HG03575 (cell line): ENCODE measurements at regions not wholly inside any gene's neighbourhood (a gene's known extent, or its start where the extent isn't known, plus 50 kb on each side); places are given as distances from the start of the nearest gene placed in this dataset.

Source experiments
- ATAC-seq: cut with Tn5 transposase; IDR thresholded peaks from one replicate; pipeline ENCODE4 v1.9.1; 2021; ENCODE audit not compliant: unreplicated experiment, insufficient number of reproducible peaks, low FRiP score; ENCODE audit errors: extremely low read depth

GRCh38 chr2:16154061-16154460, 213.7 kb downstream of the MYCN start:
- no peak for ATAC-seq

- ATAC-seq: no peak
These were observed 213.3 kb downstream of the MYCN start for GRCh38 chr2:16153754-16154035.

- no peak for ATAC-seq
These were observed 212.8 kb downstream of the MYCN start for GRCh38 chr2:16152928-16153753.

- ATAC-seq: no peak
These were observed 211.9 kb downstream of the MYCN start for GRCh38 chr2:16152071-16152927.

GRCh38 chr2:16151651-16152050, 211.3 kb downstream of the MYCN start:
- no peak for ATAC-seq

GRCh38 chr2:16151281-16151570, 210.9 kb downstream of the MYCN start:
- no peak for ATAC-seq

GRCh38 chr2:16150456-16151280, 210.3 kb downstream of the MYCN start:
- no peak for ATAC-seq

- no peak for ATAC-seq
These were observed 209.2 kb downstream of the MYCN start for GRCh38 chr2:16149349-16150243.

GRCh38 chr2:16148632-16149348, 208.4 kb downstream of the MYCN start:
- ATAC-seq: no peak

- ATAC-seq: no peak
These were observed 202.3 kb downstream of the MYCN start for GRCh38 chr2:16142383-16143361.

- ATAC-seq: no peak
These were observed 201.2 kb downstream of the MYCN start for GRCh38 chr2:16141641-16141921.

- no peak for ATAC-seq
These were observed 200.7 kb downstream of the MYCN start for GRCh38 chr2:16140771-16141640.

- ATAC-seq: no peak
These were observed 199.6 kb downstream of the MYCN start for GRCh38 chr2:16139663-16140615.

GRCh38 chr2:16138811-16139662, 198.7 kb downstream of the MYCN start:
- no peak for ATAC-seq
